K562 (cell line): ENCODE measurements at regions not wholly inside any gene's neighbourhood (a gene's known extent, or its start where the extent isn't known, plus 50 kb on each side); places are given as distances from the start of the nearest gene placed in this dataset.

Source experiments
- ATAC-seq: fragments of 200-7000 bp; cut with Tn5 transposase; 3 replicates; pipeline ENCODE4 v1.9.1; 2020; ENCODE audit warnings: moderate library complexity
- BruUV-seq: library from RNA; stranded (reverse); fragments of 400-500 nt; replicated peaks from 2 replicates; lab custom pipeline; 2021; lab: Mats Ljungman, UMichigan
- CTCF ChIA-PET: fragments of 300-600 bp; formaldehyde crosslinking; extraction: SDS; loops from one replicate; lab custom pipeline; 2021; ENCODE audit warnings: low intra/inter-chr PET ratio; lab: Yijun Ruan, JAX
- POLR2A ChIA-PET: fragments of 300-600, 350-650 bp; sonication (Branson Sonifier 250); formaldehyde crosslinking; extraction: SDS; loops from one replicate; lab custom pipeline; 2021; ENCODE audit warnings: antibody characterized with exemption, inconsistent platforms; lab: Yijun Ruan, JAX
- DNase-seq, 4 experiments: peaks; one replicate each; pipeline versions ENCODE4 v3.0.0 to v3.0.0-alpha.2; 2011 to 2018; ENCODE audit warnings: low spot score in 3 of 4, mixed read lengths in 3 of 4; ENCODE audit errors: extremely low read depth in 1 of 4
- FAIRE-seq: peaks from 2 replicates; lab custom pipeline; 2011; peaks lifted over from hg19 to GRCh38; lab: Jason Lieb, UNC
- H2AFZ ChIP-seq: 2 replicates; pipeline ENCODE4 v1.6.0; 2011; ENCODE audit warnings: low read depth, low read length, control low read depth, inconsistent platforms
- H3K27ac ChIP-seq: fragments of 200-600 bp; 3 replicates; pipeline ENCODE4 v1.8.0; 2011; ENCODE audit warnings: low read depth, mild to moderate bottlenecking, control low read depth, inconsistent platforms, low read length, moderate library complexity, mixed read lengths; ENCODE audit errors: extremely low read depth
- H3K27me3 ChIP-seq, 2 experiments: fragments of 300-600 bp in 1 of 2; 2 replicates in 1 of 2; 3 replicates in 1 of 2; pipeline versions ENCODE4 v1.6.0 to v1.8.0; 2011; ENCODE audit warnings: inconsistent platforms in 2 of 2, low read length in 2 of 2, mild to moderate bottlenecking in 1 of 2, mixed read lengths in 1 of 2, moderate library complexity in 1 of 2; ENCODE audit not compliant: control insufficient read depth in 2 of 2, insufficient read depth in 2 of 2
- H3K36me3 ChIP-seq: fragments of 300-600 bp; 3 replicates; pipeline ENCODE4 v1.8.0; 2011; ENCODE audit warnings: mild to moderate bottlenecking, low read length, inconsistent platforms; ENCODE audit not compliant: control insufficient read depth, insufficient read depth
- H3K4me1 ChIP-seq, 2 experiments: fragments of 200-600 bp in 1 of 2; replicated peaks in 1 of 2; 2 replicates in 1 of 2; 3 replicates in 1 of 2; pipeline versions ENCODE4 v1.5.1 to v1.8.0; 2011; ENCODE audit warnings: inconsistent platforms in 2 of 2, low read length in 2 of 2, mild to moderate bottlenecking in 1 of 2, mixed read lengths in 1 of 2, moderate library complexity in 1 of 2; ENCODE audit not compliant: control insufficient read depth in 2 of 2, insufficient read depth in 2 of 2
- H3K4me2 ChIP-seq: 2 replicates; pipeline ENCODE4 v1.6.1; 2011; ENCODE audit warnings: low read length, control low read depth, inconsistent platforms, mixed read lengths; ENCODE audit not compliant: insufficient read depth
- H3K4me3 ChIP-seq: fragments of 200-600 bp; sonication (generic), shearing (Covaris generic); 2 replicates; pipeline ENCODE4 v1.5.1; 2016; ENCODE audit warnings: control low read depth, inconsistent platforms
- H3K79me2 ChIP-seq: fragments of 200-600 bp; 3 replicates; pipeline ENCODE4 v1.8.0; 2011; ENCODE audit warnings: low read length, inconsistent platforms; ENCODE audit not compliant: control insufficient read depth, insufficient read depth
- H3K9ac ChIP-seq, 2 experiments: 2 replicates each; pipeline versions ENCODE4 v1.6.0 to v1.6.1; 2011; ENCODE audit warnings: low read depth in 2 of 2, low read length in 2 of 2, control low read depth in 1 of 2, inconsistent platforms in 1 of 2, mild to moderate bottlenecking in 1 of 2, mixed read lengths in 1 of 2; ENCODE audit not compliant: insufficient read depth in 1 of 2
- H3K9me1 ChIP-seq: one replicate; pipeline ENCODE4 v1.6.0; 2011; ENCODE audit warnings: inconsistent platforms, mild to moderate bottlenecking, low read length, moderate library complexity; ENCODE audit not compliant: control insufficient read depth, insufficient read depth
- H3K9me3 ChIP-seq: replicated peaks from 2 replicates; pipeline ENCODE4 v1.5.1; 2011; ENCODE audit warnings: low read depth, low read length, inconsistent platforms; ENCODE audit not compliant: control insufficient read depth, insufficient read depth
- H4K20me1 ChIP-seq: replicated peaks from 2 replicates; pipeline ENCODE4 v1.6.1; 2011; ENCODE audit warnings: low read length, inconsistent platforms, mixed read lengths; ENCODE audit not compliant: control insufficient read depth, insufficient read depth
- L3MBTL2 ChIP-seq: fragments of 450-650 bp; IDR thresholded peaks from 2 replicates; pipeline ENCODE4 v1.6.1; 2016; ENCODE audit warnings: mild to moderate bottlenecking, moderate library complexity
- TRIM24 ChIP-seq, 2 experiments: fragments of 450-650 bp; IDR thresholded peaks; 2 replicates each; pipeline ENCODE4 v1.6.1; 2016
- USF2 ChIP-seq: sonication (generic); formaldehyde crosslinking; IDR thresholded peaks from 2 replicates; pipeline ENCODE4 v1.5.0; 2020; ENCODE audit warnings: missing genetic modification reagents
- ZNF263 ChIP-seq: sonication (generic); formaldehyde crosslinking; IDR thresholded peaks from 2 replicates; pipeline ENCODE4 v1.8.0; 2022; ENCODE audit warnings: mild to moderate bottlenecking, missing genetic modification reagents, borderline replicate concordance
- WGBS: fragments of 100-300 bp; shearing (Covaris generic); methylation state at CpG from one replicate; pipeline ENCODE4 v1.1.6; 2016; ENCODE audit warnings: low coverage, mixed read lengths; ENCODE audit not compliant: insufficient coverage; ENCODE audit errors: missing lambda C conversion rate; 5-methylcytosine and 5-hydroxymethylcytosine counted together
- in situ Hi-C: fragments of 300-500 bp; cut with MboI; formaldehyde crosslinking; loops from 4 replicates; pipeline ENCODE4 v1.15.0; 2018; ENCODE audit warnings: inconsistent platforms, mixed read lengths
- intact Hi-C: fragments of 100-400 bp; cut with micrococcal nuclease; formaldehyde crosslinking; loops from 2 replicates; pipeline ENCODE4 v1.14.2; 2022
- TF ChIP-seq, protein P1 (sequence below): sonication (generic); formaldehyde crosslinking; IDR thresholded peaks from 2 replicates; pipeline ENCODE4 v1.9.0; 2022; ENCODE audit warnings: mild to moderate bottlenecking, missing genetic modification reagents

GRCh38 chr20:56710125-56710524 is 81.0 kb downstream of the TFAP2C start:
- Histone ChIP-seq H2AFZ (no peak overlapping the region), H3K27me3 (peaks cover 0 to 28% of the 10 kb centered on the region in 2 experiments; a peak in 3 of 5 replicates), H3K27ac (no peak overlapping the region), H3K4me2 (no peak overlapping the region), H3K9me1 (no peaks in the 10 kb centered on the region), H3K9ac (no peak overlapping the region), H3K79me2 (no peaks in the 10 kb centered on the region), H3K9me3 (no peaks in the 10 kb centered on the region), H3K4me3 (no peak overlapping the region), H3K4me1 (no peaks in the 10 kb centered on the region), H4K20me1 (no peaks in the 10 kb centered on the region), H3K36me3 (no peaks in the 10 kb centered on the region)
- in situ Hi-C loops (no loop called here), intact Hi-C loops (no loop called here)
- FAIRE-seq (no peak), ATAC-seq (no peak), DNase-seq (no peak)
- no peak for TF ChIP-seq L3MBTL2
- TF ChIP-seq ZNF263 (CRISPR knock-in tag): peak; percentile 85; the same call in 1 of the 2 replicates
- TF ChIP-seq, protein P1, sequence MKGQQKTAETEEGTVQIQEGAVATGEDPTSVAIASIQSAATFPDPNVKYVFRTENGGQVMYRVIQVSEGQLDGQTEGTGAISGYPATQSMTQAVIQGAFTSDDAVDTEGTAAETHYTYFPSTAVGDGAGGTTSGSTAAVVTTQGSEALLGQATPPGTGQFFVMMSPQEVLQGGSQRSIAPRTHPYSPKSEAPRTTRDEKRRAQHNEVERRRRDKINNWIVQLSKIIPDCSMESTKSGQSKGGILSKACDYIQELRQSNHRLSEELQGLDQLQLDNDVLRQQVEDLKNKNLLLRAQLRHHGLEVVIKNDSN (CRISPR knock-in tag): peak; percentile 78
- no peak for TF ChIP-seq TRIM24 (IDR thresholded peaks at IDR 0.05)
- peak; percentile 67 for TF ChIP-seq USF2
- POLR2A ChIA-PET: interaction anchor here (0.7 to 1.1 kb wide), 2 partner anchors 11 to 36 kb away, joined by 3 to 4 read pairs; no protein-coding TSS in a partner anchor
- BruUV-seq: no TSS peak
- CTCF ChIA-PET: no interaction called here
- 3% methylated on average over 11 of the region's 11 CpGs for WGBS
